HEK293T (cell line): ENCODE measurements at regions not wholly inside any gene's neighbourhood (a gene's known extent, or its start where the extent isn't known, plus 50 kb on each side); places are given as distances from the start of the nearest gene placed in this dataset.

Experiments
- ARNT ChIP-seq: fragments of 450-650 bp; IDR thresholded peaks from 2 replicates; pipeline ENCODE4 v1.6.1; 2017; ENCODE audit warnings: mild to moderate bottlenecking
- BHLHE40 ChIP-seq: fragments of 450-650 bp; IDR thresholded peaks from 2 replicates; pipeline ENCODE4 v1.6.1; 2016; ENCODE audit warnings: mild to moderate bottlenecking, moderate library complexity, borderline replicate concordance
- FOXA1 ChIP-seq: fragments of 450-650 bp; IDR thresholded peaks from 2 replicates; pipeline ENCODE4 v1.6.1; 2016; ENCODE audit warnings: mild to moderate bottlenecking
- FOXK2 ChIP-seq: fragments of 450-650 bp; IDR thresholded peaks from 2 replicates; pipeline ENCODE4 v1.6.1; 2016; ENCODE audit warnings: mild to moderate bottlenecking
- FOXM1 ChIP-seq: fragments of 450-650 bp; IDR thresholded peaks from 2 replicates; pipeline ENCODE4 v1.6.1; 2017; ENCODE audit warnings: mild to moderate bottlenecking, borderline replicate concordance
- HDGF ChIP-seq: fragments of 450-650 bp; IDR thresholded peaks from 2 replicates; pipeline ENCODE4 v1.6.1; 2017; ENCODE audit warnings: antibody characterized with exemption, borderline replicate concordance
- LEF1 ChIP-seq: fragments of 450-650 bp; IDR thresholded peaks from 2 replicates; pipeline ENCODE4 v1.6.1; 2017; ENCODE audit warnings: mild to moderate bottlenecking, borderline replicate concordance
- NFRKB ChIP-seq: fragments of 450-650 bp; IDR thresholded peaks from 2 replicates; pipeline ENCODE4 v1.6.1; 2016; ENCODE audit warnings: mild to moderate bottlenecking, moderate library complexity
- SP1 ChIP-seq: fragments of 450-650 bp; IDR thresholded peaks from 2 replicates; pipeline ENCODE4 v1.6.1; 2017
- SUZ12 ChIP-seq: fragments of 450-650 bp; IDR thresholded peaks from 2 replicates; pipeline ENCODE4 v1.6.1; 2016; ENCODE audit warnings: mild to moderate bottlenecking
- ZNF384 ChIP-seq: fragments of 450-650 bp; IDR thresholded peaks from 2 replicates; pipeline ENCODE4 v1.6.1; 2016

DNA sequence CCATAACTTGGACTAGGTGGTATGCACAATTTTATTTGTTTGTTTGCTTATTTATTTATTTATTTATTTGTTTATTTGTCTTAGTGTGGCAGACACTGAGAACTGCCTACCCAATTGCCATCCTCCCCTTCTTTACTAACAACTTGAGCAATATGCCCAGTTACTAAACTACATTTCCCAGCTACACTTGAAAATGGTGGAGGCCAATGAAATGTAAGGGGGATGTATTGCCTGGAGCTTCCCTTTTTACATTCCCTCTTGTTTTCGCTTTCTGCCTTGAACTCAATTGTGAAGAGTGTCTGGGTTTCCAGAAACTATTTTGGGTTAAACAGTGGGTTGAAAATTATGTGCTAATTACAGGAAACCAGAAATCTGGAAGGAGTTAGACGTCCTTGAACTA lies 152.7 kb upstream of the FKBP1C start:
- TF ChIP-seq FOXK2: no peak
- no peak for TF ChIP-seq LEF1
- no peak for TF ChIP-seq BHLHE40
- no peak for TF ChIP-seq NFRKB
- no peak for TF ChIP-seq ZNF384
- TF ChIP-seq FOXA1: no peak
- no peak for TF ChIP-seq HDGF
- no peak for TF ChIP-seq SUZ12
- TF ChIP-seq SP1: no peak
- no peak for TF ChIP-seq FOXM1
- TF ChIP-seq ARNT: no peak
